ENCODE measurements at regions not wholly inside any gene's neighbourhood (a gene's known extent, or its start where the extent isn't known, plus 50 kb on each side); places are given as distances from the start of the nearest gene placed in this dataset.

DNA sequence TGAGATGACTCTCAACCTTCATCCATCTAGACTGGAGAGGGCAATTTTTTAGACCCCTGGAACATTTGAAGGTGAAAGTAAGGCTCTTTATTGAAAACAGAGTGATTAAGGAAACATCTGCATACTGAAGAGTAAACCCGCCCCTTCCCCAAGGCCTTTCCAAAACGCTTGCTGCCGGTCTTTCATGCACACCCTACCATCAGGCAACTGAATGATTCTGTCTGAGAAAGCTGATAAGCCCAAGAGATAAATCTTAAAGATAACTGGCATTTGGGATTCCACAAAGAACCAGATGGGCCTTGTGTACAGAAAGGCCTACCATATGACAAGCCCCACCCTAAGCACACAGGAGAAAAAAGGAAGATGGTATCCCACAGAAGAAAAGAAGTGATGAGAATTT, 54.4 kb upstream of the PIK3R1 start:
- TF ChIP-seq POLR2AphosphoS5 (IDR thresholded peaks at IDR 0.05; ENCODE audit: low read depth, low read length) (no peak), SIN3A (IDR thresholded peaks at IDR 0.05; ENCODE audit: borderline replicate concordance, insufficient read depth, low read length) (no peak), FOXP2 (optimal IDR thresholded peaks at IDR 0.05; ENCODE audit: borderline replicate concordance, extremely low read depth, extremely low read length, insufficient read depth) (no peak), TAF1 (IDR thresholded peaks at IDR 0.05; ENCODE audit: borderline replicate concordance, insufficient read depth, low read length) (no peak)
- TF ChIP-seq, protein P1, sequence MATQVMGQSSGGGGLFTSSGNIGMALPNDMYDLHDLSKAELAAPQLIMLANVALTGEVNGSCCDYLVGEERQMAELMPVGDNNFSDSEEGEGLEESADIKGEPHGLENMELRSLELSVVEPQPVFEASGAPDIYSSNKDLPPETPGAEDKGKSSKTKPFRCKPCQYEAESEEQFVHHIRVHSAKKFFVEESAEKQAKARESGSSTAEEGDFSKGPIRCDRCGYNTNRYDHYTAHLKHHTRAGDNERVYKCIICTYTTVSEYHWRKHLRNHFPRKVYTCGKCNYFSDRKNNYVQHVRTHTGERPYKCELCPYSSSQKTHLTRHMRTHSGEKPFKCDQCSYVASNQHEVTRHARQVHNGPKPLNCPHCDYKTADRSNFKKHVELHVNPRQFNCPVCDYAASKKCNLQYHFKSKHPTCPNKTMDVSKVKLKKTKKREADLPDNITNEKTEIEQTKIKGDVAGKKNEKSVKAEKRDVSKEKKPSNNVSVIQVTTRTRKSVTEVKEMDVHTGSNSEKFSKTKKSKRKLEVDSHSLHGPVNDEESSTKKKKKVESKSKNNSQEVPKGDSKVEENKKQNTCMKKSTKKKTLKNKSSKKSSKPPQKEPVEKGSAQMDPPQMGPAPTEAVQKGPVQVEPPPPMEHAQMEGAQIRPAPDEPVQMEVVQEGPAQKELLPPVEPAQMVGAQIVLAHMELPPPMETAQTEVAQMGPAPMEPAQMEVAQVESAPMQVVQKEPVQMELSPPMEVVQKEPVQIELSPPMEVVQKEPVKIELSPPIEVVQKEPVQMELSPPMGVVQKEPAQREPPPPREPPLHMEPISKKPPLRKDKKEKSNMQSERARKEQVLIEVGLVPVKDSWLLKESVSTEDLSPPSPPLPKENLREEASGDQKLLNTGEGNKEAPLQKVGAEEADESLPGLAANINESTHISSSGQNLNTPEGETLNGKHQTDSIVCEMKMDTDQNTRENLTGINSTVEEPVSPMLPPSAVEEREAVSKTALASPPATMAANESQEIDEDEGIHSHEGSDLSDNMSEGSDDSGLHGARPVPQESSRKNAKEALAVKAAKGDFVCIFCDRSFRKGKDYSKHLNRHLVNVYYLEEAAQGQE (IDR thresholded peaks at IDR 0.05; ENCODE audit: insufficient read depth in 1 of 2, low read depth in 2 of 2, low read length in 2 of 2) = no peak

DNA sequence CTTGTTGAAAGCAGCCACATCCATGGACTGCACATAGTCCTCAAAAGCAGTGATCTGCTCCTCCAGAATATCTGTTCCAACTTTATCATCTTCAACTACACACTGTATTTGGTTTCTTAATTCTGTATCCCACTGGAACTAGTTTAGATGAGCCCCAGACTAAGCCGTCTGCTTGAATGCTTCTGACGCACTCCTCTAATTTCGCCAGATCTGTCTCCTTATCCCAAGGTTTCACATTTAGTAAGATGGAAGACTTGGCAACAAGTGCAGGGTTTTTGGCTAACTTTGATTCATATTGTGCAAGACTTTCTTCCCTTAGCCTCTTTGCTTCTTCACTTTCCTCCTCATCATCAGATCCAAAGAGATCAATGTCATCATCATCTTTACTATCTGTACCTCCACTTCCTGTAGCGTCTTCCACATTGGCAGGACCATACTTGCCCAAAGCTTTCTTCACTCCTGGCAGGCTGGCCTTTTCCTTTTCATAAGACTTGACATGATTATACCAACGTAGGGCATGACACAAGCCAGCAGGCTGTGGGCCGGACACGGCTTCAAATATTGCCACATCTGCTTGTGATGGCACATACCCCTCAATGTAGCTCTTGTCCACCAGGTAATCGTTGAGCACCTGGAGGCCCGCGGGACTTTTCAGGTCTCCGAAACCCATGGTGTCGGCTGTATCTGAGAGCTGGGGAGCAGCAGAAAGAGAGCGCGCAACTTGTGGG, 56.2 kb upstream of the PIK3R1 start:
- TF ChIP-seq SIN3A (IDR thresholded peaks at IDR 0.05; ENCODE audit: borderline replicate concordance, insufficient read depth, low read length) (no peak), TAF1 (IDR thresholded peaks at IDR 0.05; ENCODE audit: borderline replicate concordance, insufficient read depth, low read length) (no peak), FOXP2 (optimal IDR thresholded peaks at IDR 0.05; ENCODE audit: borderline replicate concordance, extremely low read depth, extremely low read length, insufficient read depth) (no peak), POLR2AphosphoS5 (IDR thresholded peaks at IDR 0.05; ENCODE audit: low read depth, low read length) (no peak)
- TF ChIP-seq, protein P1 (IDR thresholded peaks at IDR 0.05; ENCODE audit: insufficient read depth in 1 of 2, low read depth in 2 of 2, low read length in 2 of 2) = no peak

DNA sequence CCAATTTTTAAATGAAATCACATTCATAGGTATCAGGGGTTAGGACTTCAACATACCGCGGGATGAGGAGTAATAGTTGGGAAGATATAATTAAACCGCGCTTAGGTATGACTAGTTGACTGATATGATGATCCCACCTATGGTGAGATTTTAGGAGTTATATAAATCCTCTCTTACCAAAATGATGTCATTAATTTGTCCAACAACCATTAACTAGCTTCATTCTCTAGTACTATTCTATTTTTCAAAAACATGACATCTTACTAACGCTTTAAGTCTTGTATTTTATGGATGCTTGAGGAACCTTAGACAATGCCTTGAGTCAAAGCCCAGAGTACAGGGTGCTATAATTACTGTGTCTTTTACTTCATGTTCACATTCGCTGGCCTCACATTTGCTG, 59.6 kb upstream of the PIK3R1 start:
- TF ChIP-seq SIN3A (IDR thresholded peaks at IDR 0.05; ENCODE audit: borderline replicate concordance, insufficient read depth, low read length) (no peak), TAF1 (IDR thresholded peaks at IDR 0.05; ENCODE audit: borderline replicate concordance, insufficient read depth, low read length) (no peak), POLR2AphosphoS5 (IDR thresholded peaks at IDR 0.05; ENCODE audit: low read depth, low read length) (no peak), FOXP2 (optimal IDR thresholded peaks at IDR 0.05; ENCODE audit: borderline replicate concordance, extremely low read depth, extremely low read length, insufficient read depth) (no peak)
- TF ChIP-seq, protein P1 (IDR thresholded peaks at IDR 0.05; ENCODE audit: insufficient read depth in 1 of 2, low read depth in 2 of 2, low read length in 2 of 2) = no peak

DNA sequence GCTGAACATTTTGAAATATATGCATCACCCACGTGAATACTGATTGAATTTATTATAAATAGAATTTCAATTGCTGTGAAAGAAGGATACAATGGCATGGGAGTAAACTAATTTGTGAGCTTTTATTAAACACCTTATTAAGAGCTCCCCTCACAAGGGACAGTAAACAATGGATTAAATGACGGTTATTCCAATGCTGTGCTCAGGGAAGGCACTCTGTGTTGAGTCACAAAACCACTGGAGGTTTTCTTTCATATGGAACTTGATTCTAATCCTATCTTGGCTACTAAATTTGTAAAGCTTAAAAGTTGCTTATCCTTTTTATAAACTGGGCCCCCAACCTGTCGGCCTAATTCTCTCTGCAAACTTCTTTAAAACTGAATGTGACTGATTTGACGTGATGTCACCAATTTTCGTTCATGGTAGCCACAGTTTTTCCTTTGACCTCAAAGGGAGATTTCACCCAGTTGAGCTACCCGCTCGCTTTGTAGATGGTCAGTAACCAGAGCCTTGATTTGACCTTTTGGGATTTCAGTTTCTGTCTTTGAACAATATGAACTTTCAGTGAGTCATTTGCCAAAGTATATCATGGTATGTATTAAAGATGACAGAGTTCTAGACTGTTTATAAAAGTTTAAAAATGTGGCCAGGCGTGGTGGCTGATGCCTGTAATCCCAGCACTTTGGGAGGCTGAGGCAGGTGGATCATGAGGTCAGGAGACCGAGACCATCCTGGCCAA, 61.3 kb upstream of the PIK3R1 start:
- TF ChIP-seq FOXP2 (optimal IDR thresholded peaks at IDR 0.05; ENCODE audit: borderline replicate concordance, extremely low read depth, extremely low read length, insufficient read depth) = no peak
- no peak for TF ChIP-seq POLR2AphosphoS5 (IDR thresholded peaks at IDR 0.05; ENCODE audit: low read depth, low read length)
- TF ChIP-seq SIN3A (IDR thresholded peaks at IDR 0.05; ENCODE audit: borderline replicate concordance, insufficient read depth, low read length) = no peak
- TF ChIP-seq, protein P1 (IDR thresholded peaks at IDR 0.05; ENCODE audit: insufficient read depth in 1 of 2, low read depth in 2 of 2, low read length in 2 of 2) = no peak
- no peak for TF ChIP-seq TAF1 (IDR thresholded peaks at IDR 0.05; ENCODE audit: borderline replicate concordance, insufficient read depth, low read length)

Data from PFSK-1 (cell line).